ENCODE measurements at regions not wholly inside any gene's neighbourhood (a gene's known extent, or its start where the extent isn't known, plus 50 kb on each side); places are given as distances from the start of the nearest gene placed in this dataset.

DNA sequence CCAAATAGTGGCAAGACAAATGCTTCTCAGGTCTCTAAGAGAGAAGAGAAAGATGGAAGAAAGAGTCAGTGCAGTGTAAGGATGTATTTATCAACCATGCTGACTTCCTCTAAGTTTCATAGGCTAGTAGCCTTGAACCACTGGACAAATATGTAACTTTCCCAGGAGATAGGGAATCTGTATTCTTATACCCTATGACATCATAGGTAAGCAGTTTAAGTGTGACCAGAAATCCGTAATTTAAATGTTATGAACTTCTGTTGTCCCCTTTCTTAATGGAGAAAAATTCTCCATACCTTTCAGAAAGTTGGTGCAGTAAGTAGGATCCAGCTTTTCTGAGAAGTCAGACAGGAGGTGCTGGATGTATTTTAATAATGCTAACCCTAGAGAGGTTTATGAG lies 256.2 kb downstream of the LNPK start:
- H3K27me3 ChIP-seq (replicated peaks in 2 of 5; ENCODE audit: control insufficient read depth in 4 of 5, insufficient read depth in 5 of 5, low read length in 4 of 5), result peaks cover 0 to 2% (median 0%) of the 10 kb centered on the region in 5 experiments
- no CpG with 5 or more reads among the region's 1 CpG for WGBS (ENCODE audit: insufficient coverage)
- ChIA-PET POLR2A (no interaction called here), CTCF (no interaction called here)
- H3K4me1 ChIP-seq (ENCODE audit: control extremely low read depth in 1 of 4, control insufficient read depth in 4 of 4, insufficient read depth in 4 of 4, low read length in 3 of 4), result no peaks in the 10 kb centered on the region
- no peak overlapping the region for H3K4me3 ChIP-seq (ENCODE audit: control insufficient read depth in 1 of 7, extremely low read depth in 1 of 7, insufficient read depth in 4 of 7, low read depth in 2 of 7, low read length in 6 of 7)
- no peaks in the 10 kb centered on the region for H3K9me3 ChIP-seq (ENCODE audit: control extremely low read depth in 1 of 5, control insufficient read depth in 4 of 5, insufficient read depth in 2 of 5, low read depth in 1 of 5, low read length in 4 of 5)
- DNase-seq, result no peak
- H3K36me3 ChIP-seq (ENCODE audit: control insufficient read depth in 4 of 4, insufficient read depth in 4 of 4, low read length in 3 of 4), result no peaks in the 10 kb centered on the region
- no peak overlapping the region for H3K27ac ChIP-seq (ENCODE audit: insufficient read depth in 1 of 2, low read depth in 1 of 2, low read length in 2 of 2, poor library complexity in 1 of 2, severe bottlenecking in 2 of 2)

DNA sequence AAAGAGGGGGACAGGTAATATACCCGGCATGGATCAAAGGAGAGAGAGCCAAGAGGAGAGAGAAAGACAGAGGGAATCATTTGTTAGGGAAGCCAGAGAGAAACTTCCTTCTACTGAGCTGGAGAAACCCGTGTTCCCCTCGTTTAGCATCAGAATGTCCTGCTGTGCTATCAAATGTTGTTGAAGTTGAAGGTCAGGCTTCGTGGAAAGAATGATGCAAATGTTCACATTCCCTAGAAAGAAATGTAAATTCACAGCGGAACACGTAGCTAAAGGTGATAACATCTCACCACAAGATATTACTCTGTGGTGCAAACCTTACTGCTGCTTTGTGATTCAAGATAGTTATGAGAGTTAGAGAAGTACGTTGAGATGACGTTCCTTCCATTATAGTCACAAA lies 258.1 kb downstream of the LNPK start:
- ChIA-PET CTCF (no interaction called here), POLR2A (no interaction called here)
- H3K9me3 ChIP-seq (ENCODE audit: control extremely low read depth in 1 of 5, control insufficient read depth in 4 of 5, insufficient read depth in 2 of 5, low read depth in 1 of 5, low read length in 4 of 5), result no peaks in the 10 kb centered on the region
- no peaks in the 10 kb centered on the region for H3K4me1 ChIP-seq (ENCODE audit: control extremely low read depth in 1 of 4, control insufficient read depth in 4 of 4, insufficient read depth in 4 of 4, low read length in 3 of 4)
- H3K4me3 ChIP-seq (ENCODE audit: control insufficient read depth in 1 of 7, extremely low read depth in 1 of 7, insufficient read depth in 4 of 7, low read depth in 2 of 7, low read length in 6 of 7), result no peak overlapping the region
- H3K27me3 ChIP-seq (replicated peaks in 2 of 5; ENCODE audit: control insufficient read depth in 4 of 5, insufficient read depth in 5 of 5, low read length in 4 of 5), result peaks cover 0 to 2% (median 0%) of the 10 kb centered on the region in 5 experiments
- DNase-seq, result no peak
- H3K27ac ChIP-seq (ENCODE audit: insufficient read depth in 1 of 2, low read depth in 1 of 2, low read length in 2 of 2, poor library complexity in 1 of 2, severe bottlenecking in 2 of 2), result no peak overlapping the region
- 61% methylated on average over 4 of the region's 8 CpGs for WGBS (ENCODE audit: insufficient coverage)
- H3K36me3 ChIP-seq (ENCODE audit: control insufficient read depth in 4 of 4, insufficient read depth in 4 of 4, low read length in 3 of 4), result no peaks in the 10 kb centered on the region

DNA sequence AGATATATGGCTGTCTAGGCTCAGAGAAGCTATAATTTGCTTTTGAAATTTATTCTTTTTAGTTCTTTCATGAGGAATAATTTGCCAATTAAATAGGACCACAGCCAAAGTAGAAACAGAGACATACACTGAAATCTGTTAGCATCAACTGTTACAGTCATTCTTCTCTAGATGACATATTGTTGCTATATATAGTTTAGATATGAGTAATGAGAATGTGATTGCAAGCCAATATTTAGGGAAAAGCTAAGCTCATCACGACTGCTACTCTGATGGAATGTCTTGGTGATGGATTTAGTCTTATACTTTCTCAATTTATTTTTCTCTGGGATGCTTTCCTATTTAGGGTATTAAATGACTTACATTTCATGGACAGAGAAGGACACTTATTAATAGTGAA lies 259.1 kb downstream of the LNPK start:
- no peak overlapping the region for H3K27ac ChIP-seq (ENCODE audit: insufficient read depth in 1 of 2, low read depth in 1 of 2, low read length in 2 of 2, poor library complexity in 1 of 2, severe bottlenecking in 2 of 2)
- DNase-seq, result no peak
- no peaks in the 10 kb centered on the region for H3K36me3 ChIP-seq (ENCODE audit: control insufficient read depth in 4 of 4, insufficient read depth in 4 of 4, low read length in 3 of 4)
- ChIA-PET POLR2A (no interaction called here), CTCF (no interaction called here)
- no peaks in the 10 kb centered on the region for H3K4me1 ChIP-seq (ENCODE audit: control extremely low read depth in 1 of 4, control insufficient read depth in 4 of 4, insufficient read depth in 4 of 4, low read length in 3 of 4)
- H3K4me3 ChIP-seq (ENCODE audit: control insufficient read depth in 1 of 7, extremely low read depth in 1 of 7, insufficient read depth in 4 of 7, low read depth in 2 of 7, low read length in 6 of 7), result no peak overlapping the region
- WGBS (ENCODE audit: insufficient coverage), result no CpG with 5 or more reads among the region's 1 CpG
- peaks cover 0 to 2% (median 0%) of the 10 kb centered on the region in 5 experiments for H3K27me3 ChIP-seq (replicated peaks in 2 of 5; ENCODE audit: control insufficient read depth in 4 of 5, insufficient read depth in 5 of 5, low read length in 4 of 5)
- no peaks in the 10 kb centered on the region for H3K9me3 ChIP-seq (ENCODE audit: control extremely low read depth in 1 of 5, control insufficient read depth in 4 of 5, insufficient read depth in 2 of 5, low read depth in 1 of 5, low read length in 4 of 5)

DNA sequence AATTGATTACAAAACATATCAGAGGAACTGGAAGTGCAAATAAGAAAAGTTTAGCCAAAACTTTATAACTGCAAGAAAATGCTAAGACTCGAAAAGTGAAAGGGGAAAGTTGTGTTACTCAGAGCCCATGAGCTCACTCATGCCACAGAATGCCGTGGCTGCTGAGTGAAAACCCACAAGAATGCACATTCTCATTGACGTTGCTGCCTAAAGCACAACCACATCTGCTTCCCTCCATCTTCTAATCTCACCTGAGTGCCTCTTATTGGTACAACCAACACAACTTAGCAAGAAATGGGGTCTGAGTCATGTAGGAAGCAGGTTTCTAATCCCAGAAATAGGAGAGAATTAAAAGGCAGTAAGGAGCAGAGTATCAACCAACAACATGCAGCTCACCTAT lies 259.7 kb downstream of the LNPK start:
- no peaks in the 10 kb centered on the region for H3K36me3 ChIP-seq (ENCODE audit: control insufficient read depth in 4 of 4, insufficient read depth in 4 of 4, low read length in 3 of 4)
- H3K27ac ChIP-seq (ENCODE audit: insufficient read depth in 1 of 2, low read depth in 1 of 2, low read length in 2 of 2, poor library complexity in 1 of 2, severe bottlenecking in 2 of 2), result no peak overlapping the region
- peaks cover 0 to 2% (median 0%) of the 10 kb centered on the region in 5 experiments for H3K27me3 ChIP-seq (replicated peaks in 2 of 5; ENCODE audit: control insufficient read depth in 4 of 5, insufficient read depth in 5 of 5, low read length in 4 of 5)
- H3K9me3 ChIP-seq (ENCODE audit: control extremely low read depth in 1 of 5, control insufficient read depth in 4 of 5, insufficient read depth in 2 of 5, low read depth in 1 of 5, low read length in 4 of 5), result no peaks in the 10 kb centered on the region
- H3K4me1 ChIP-seq (ENCODE audit: control extremely low read depth in 1 of 4, control insufficient read depth in 4 of 4, insufficient read depth in 4 of 4, low read length in 3 of 4), result no peaks in the 10 kb centered on the region
- CTCF ChIA-PET, result no interaction called here
- POLR2A ChIA-PET, result no interaction called here
- H3K4me3 ChIP-seq (ENCODE audit: control insufficient read depth in 1 of 7, extremely low read depth in 1 of 7, insufficient read depth in 4 of 7, low read depth in 2 of 7, low read length in 6 of 7), result no peak overlapping the region
- WGBS (ENCODE audit: insufficient coverage), result 98% methylated on average over 3 of the region's 3 CpGs
- DNase-seq, result no peak

DNA sequence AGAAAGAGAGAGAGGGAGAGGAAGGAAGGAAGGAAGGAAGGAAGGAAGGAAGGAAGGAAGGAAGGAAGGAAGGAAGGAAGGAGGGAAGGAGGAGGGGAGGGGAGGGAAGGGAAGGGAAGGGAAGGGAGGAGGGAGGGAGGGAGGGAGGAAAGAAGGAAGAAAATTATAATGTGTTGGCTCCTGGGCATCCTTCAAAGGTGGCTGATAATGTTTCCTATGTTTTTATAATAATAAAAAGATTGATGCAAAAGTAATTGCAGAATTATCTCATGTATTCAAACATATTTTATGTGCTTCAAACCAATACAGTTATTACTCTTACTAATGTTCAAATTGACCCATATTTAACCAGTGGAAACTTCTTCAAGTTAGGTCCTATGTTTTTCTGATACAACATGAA lies 260.9 kb downstream of the LNPK start:
- Histone ChIP-seq H3K36me3 (ENCODE audit: control insufficient read depth in 4 of 4, insufficient read depth in 4 of 4, low read length in 3 of 4) (no peaks in the 10 kb centered on the region), H3K27me3 (replicated peaks in 2 of 5; ENCODE audit: control insufficient read depth in 4 of 5, insufficient read depth in 5 of 5, low read length in 4 of 5) (peaks cover 0 to 2% (median 0%) of the 10 kb centered on the region in 5 experiments), H3K27ac (ENCODE audit: insufficient read depth in 1 of 2, low read depth in 1 of 2, low read length in 2 of 2, poor library complexity in 1 of 2, severe bottlenecking in 2 of 2) (no peak overlapping the region), H3K9me3 (ENCODE audit: control extremely low read depth in 1 of 5, control insufficient read depth in 4 of 5, insufficient read depth in 2 of 5, low read depth in 1 of 5, low read length in 4 of 5) (no peaks in the 10 kb centered on the region), H3K4me3 (ENCODE audit: control insufficient read depth in 1 of 7, extremely low read depth in 1 of 7, insufficient read depth in 4 of 7, low read depth in 2 of 7, low read length in 6 of 7) (no peak overlapping the region), H3K4me1 (ENCODE audit: control extremely low read depth in 1 of 4, control insufficient read depth in 4 of 4, insufficient read depth in 4 of 4, low read length in 3 of 4) (no peaks in the 10 kb centered on the region)
- ChIA-PET POLR2A (no interaction called here), CTCF (no interaction called here)
- no peak for DNase-seq

DNA sequence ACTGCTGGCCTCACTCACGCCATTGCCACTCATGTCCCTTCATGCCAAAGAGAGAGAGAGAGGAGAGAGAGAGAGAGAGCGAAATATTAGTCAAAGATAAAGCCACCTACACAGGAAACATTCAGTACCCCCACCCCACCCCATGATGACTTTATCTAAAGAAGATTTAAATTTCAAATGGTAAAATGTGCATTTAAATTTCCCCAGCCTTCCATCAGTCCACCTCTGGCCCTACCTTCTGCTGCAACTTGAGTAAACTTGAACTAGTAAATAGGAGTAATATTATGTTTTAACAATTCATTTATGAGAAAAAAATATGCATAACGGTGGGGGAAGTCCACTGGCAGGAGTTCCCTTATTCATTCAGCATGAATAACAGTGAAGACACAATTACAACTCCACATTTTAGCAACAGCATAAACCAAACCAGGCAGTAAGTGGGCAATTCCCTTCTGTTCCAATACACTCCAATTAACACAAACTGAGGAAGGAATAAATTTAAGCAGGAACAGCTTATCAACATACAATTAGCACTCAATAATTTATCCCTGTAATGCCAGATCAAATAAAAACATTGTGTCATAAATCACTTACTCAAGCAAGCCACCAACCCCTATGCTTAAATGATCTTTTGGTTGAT lies 264.2 kb downstream of the LNPK start:
- Histone ChIP-seq H3K36me3 (ENCODE audit: control insufficient read depth in 4 of 4, insufficient read depth in 4 of 4, low read length in 3 of 4) (no peaks in the 10 kb centered on the region), H3K4me1 (ENCODE audit: control extremely low read depth in 1 of 4, control insufficient read depth in 4 of 4, insufficient read depth in 4 of 4, low read length in 3 of 4) (no peaks in the 10 kb centered on the region), H3K27me3 (replicated peaks in 2 of 5; ENCODE audit: control insufficient read depth in 4 of 5, insufficient read depth in 5 of 5, low read length in 4 of 5) (peaks cover 0 to 5% (median 0%) of the 10 kb centered on the region in 5 experiments), H3K9me3 (ENCODE audit: control extremely low read depth in 1 of 5, control insufficient read depth in 4 of 5, insufficient read depth in 2 of 5, low read depth in 1 of 5, low read length in 4 of 5) (no peaks in the 10 kb centered on the region), H3K27ac (ENCODE audit: insufficient read depth in 1 of 2, low read depth in 1 of 2, low read length in 2 of 2, poor library complexity in 1 of 2, severe bottlenecking in 2 of 2) (no peak overlapping the region), H3K4me3 (ENCODE audit: control insufficient read depth in 1 of 7, extremely low read depth in 1 of 7, insufficient read depth in 4 of 7, low read depth in 2 of 7, low read length in 6 of 7) (no peak overlapping the region)
- no CpG with 5 or more reads among the region's 3 CpGs for WGBS (ENCODE audit: insufficient coverage)
- no peak for DNase-seq
- ChIA-PET CTCF (no interaction called here), POLR2A (no interaction called here)

DNA sequence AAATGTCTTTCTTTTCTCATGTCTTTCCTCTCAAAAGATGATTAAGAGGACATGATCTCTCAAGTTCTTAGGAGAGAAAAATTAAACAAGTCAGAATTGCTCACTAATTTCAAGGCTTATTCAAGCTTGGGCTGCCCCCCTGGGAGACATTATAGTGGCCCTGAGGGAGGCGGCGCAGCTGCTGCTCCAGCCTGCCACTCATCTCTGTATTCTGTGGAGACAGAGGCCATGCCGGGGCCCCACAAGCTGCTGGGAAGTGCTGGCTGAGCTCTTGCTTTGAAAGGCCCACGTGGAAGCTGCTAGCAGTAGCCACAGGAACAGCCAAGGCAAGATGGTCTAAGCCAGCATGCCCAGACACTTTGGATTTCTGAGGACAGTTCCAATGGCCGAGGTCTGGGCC lies 267.4 kb downstream of the LNPK start:
- Histone ChIP-seq H3K36me3 (ENCODE audit: control insufficient read depth in 4 of 4, insufficient read depth in 4 of 4, low read length in 3 of 4) (no peaks in the 10 kb centered on the region), H3K4me1 (ENCODE audit: control extremely low read depth in 1 of 4, control insufficient read depth in 4 of 4, insufficient read depth in 4 of 4, low read length in 3 of 4) (no peaks in the 10 kb centered on the region), H3K27me3 (replicated peaks in 2 of 5; ENCODE audit: control insufficient read depth in 4 of 5, insufficient read depth in 5 of 5, low read length in 4 of 5) (peaks cover 0 to 5% (median 0%) of the 10 kb centered on the region in 5 experiments), H3K27ac (ENCODE audit: insufficient read depth in 1 of 2, low read depth in 1 of 2, low read length in 2 of 2, poor library complexity in 1 of 2, severe bottlenecking in 2 of 2) (no peak overlapping the region), H3K4me3 (ENCODE audit: control insufficient read depth in 1 of 7, extremely low read depth in 1 of 7, insufficient read depth in 4 of 7, low read depth in 2 of 7, low read length in 6 of 7) (no peak overlapping the region), H3K9me3 (ENCODE audit: control extremely low read depth in 1 of 5, control insufficient read depth in 4 of 5, insufficient read depth in 2 of 5, low read depth in 1 of 5, low read length in 4 of 5) (no peaks in the 10 kb centered on the region)
- WGBS (ENCODE audit: insufficient coverage), result 87% methylated on average over 5 of the region's 5 CpGs
- CTCF ChIA-PET, result no interaction called here
- no peak for DNase-seq
- POLR2A ChIA-PET, result no interaction called here
